Mesodermal cell (in vitro differentiated cells): ENCODE measurements at regions not wholly inside any gene's neighbourhood (a gene's known extent, or its start where the extent isn't known, plus 50 kb on each side); places are given as distances from the start of the nearest gene placed in this dataset.

ENCODE experiments used
- H3K27ac ChIP-seq: 2 replicates; pipeline ENCODE4 v1.7.0; 2013; ENCODE audit warnings: mild to moderate bottlenecking, low read depth, low read length, moderate library complexity; ENCODE audit not compliant: severe bottlenecking
- H3K36me3 ChIP-seq: 2 replicates; pipeline ENCODE4 v1.7.1; 2013; ENCODE audit warnings: mild to moderate bottlenecking, low read length, moderate library complexity; ENCODE audit not compliant: control insufficient read depth, insufficient read depth
- H3K4me1 ChIP-seq: one replicate; pipeline ENCODE4 v1.7.1; 2013; ENCODE audit warnings: mild to moderate bottlenecking, low read length; ENCODE audit not compliant: insufficient read depth, control insufficient read depth, poor library complexity, severe bottlenecking
- H3K4me3 ChIP-seq: 2 replicates; pipeline ENCODE4 v1.7.0; 2013; ENCODE audit warnings: low read length, control low read depth, mild to moderate bottlenecking; ENCODE audit not compliant: insufficient read depth, poor library complexity, severe bottlenecking; ENCODE audit errors: extremely low read depth
- H3K9me3 ChIP-seq: 2 replicates; pipeline ENCODE4 v1.7.1; 2013; ENCODE audit warnings: mild to moderate bottlenecking, low read length, moderate library complexity; ENCODE audit not compliant: control insufficient read depth
- WGBS, 2 experiments: methylation state at CpG; one replicate each; pipeline ENCODE4 v1.1.5; 2013; ENCODE audit warnings: missing lambda C conversion rate in 2 of 2; ENCODE audit not compliant: insufficient coverage in 2 of 2; 5-methylcytosine and 5-hydroxymethylcytosine counted together

GRCh38 chr21:35335951-35336446, 286.9 kb upstream of the RUNX1 start:
- H3K27ac ChIP-seq: no peak overlapping the region
- H3K4me3 ChIP-seq: no peak overlapping the region
- 83 to 92% methylated on average over 2 of the region's 3 CpGs for WGBS, 2 experiments
- H3K9me3 ChIP-seq: peaks cover 5% of the 10 kb centered on the region
- no peaks in the 10 kb centered on the region for H3K36me3 ChIP-seq
- H3K4me1 ChIP-seq: no peaks in the 10 kb centered on the region

GRCh38 chr21:35333831-35334618, 284.9 kb upstream of the RUNX1 start:
- WGBS, 2 experiments: 89 to 96% methylated on average over 7 to 8 of the region's 9 CpGs
- H3K9me3 ChIP-seq: peaks cover 5% of the 10 kb centered on the region
- no peak overlapping the region for H3K4me3 ChIP-seq
- no peaks in the 10 kb centered on the region for H3K4me1 ChIP-seq
- no peaks in the 10 kb centered on the region for H3K36me3 ChIP-seq
- no peak overlapping the region for H3K27ac ChIP-seq

GRCh38 chr21:35332841-35333426, 283.8 kb upstream of the RUNX1 start:
- Histone ChIP-seq H3K27ac (no peak overlapping the region), H3K4me3 (no peak overlapping the region), H3K4me1 (no peaks in the 10 kb centered on the region), H3K9me3 (peaks cover 4% of the 10 kb centered on the region), H3K36me3 (no peaks in the 10 kb centered on the region)
- 90% methylated on average over 2 of the region's 5 CpGs; no CpG with 5 or more reads in 1 of the 2 experiments for WGBS, 2 experiments

- 89 to 93% methylated on average over 3 of the region's 4 CpGs for WGBS, 2 experiments
- Histone ChIP-seq H3K4me3 (no peak overlapping the region), H3K27ac (no peak overlapping the region), H3K4me1 (peaks cover 5% of the 10 kb centered on the region), H3K36me3 (no peaks in the 10 kb centered on the region), H3K9me3 (no peaks in the 10 kb centered on the region)
These were observed 281.0 kb upstream of the RUNX1 start for GRCh38 chr21:35329940-35330660.

- WGBS, 2 experiments: 85 to 90% methylated on average over 5 of the region's 6 CpGs
These were observed 279.9 kb upstream of the RUNX1 start for GRCh38 chr21:35328856-35329455.

GRCh38 chr21:35326677-35327076, 277.6 kb upstream of the RUNX1 start:
- H3K9me3 ChIP-seq: no peaks in the 10 kb centered on the region
- H3K4me1 ChIP-seq: peaks cover 22% of the 10 kb centered on the region
- no peak overlapping the region for H3K4me3 ChIP-seq
- H3K27ac ChIP-seq: no peak overlapping the region
- WGBS, 2 experiments: 88 to 100% methylated on average over 2 of the region's 2 CpGs
- no peaks in the 10 kb centered on the region for H3K36me3 ChIP-seq

More at GRCh38 chr21:35328856-35329455, 279.9 kb upstream of the RUNX1 start:
- Histone ChIP-seq H3K9me3 (no peaks in the 10 kb centered on the region), H3K36me3 (no peaks in the 10 kb centered on the region), H3K4me3 (no peak overlapping the region), H3K27ac (no peak overlapping the region), H3K4me1 (peaks cover 16% of the 10 kb centered on the region)

GRCh38 chr21:35325953-35326352, 276.9 kb upstream of the RUNX1 start:
- Histone ChIP-seq H3K4me3 (no peak overlapping the region), H3K27ac (no peak overlapping the region), H3K36me3 (no peaks in the 10 kb centered on the region), H3K9me3 (no peaks in the 10 kb centered on the region), H3K4me1 (peaks cover 22% of the 10 kb centered on the region)
- WGBS, 2 experiments: 88% methylated on average over 1 of the region's 2 CpGs; no CpG with 5 or more reads in 1 of the 2 experiments

GRCh38 chr21:35324372-35325220, 275.5 kb upstream of the RUNX1 start:
- WGBS, 2 experiments: 90 to 91% methylated on average over 10 to 12 of the region's 14 CpGs
- Histone ChIP-seq H3K27ac (peak overlapping the region; percentile 86), H3K36me3 (no peaks in the 10 kb centered on the region), H3K4me1 (peaks cover 25% of the 10 kb centered on the region), H3K4me3 (no peak overlapping the region), H3K9me3 (no peaks in the 10 kb centered on the region)

- no peaks in the 10 kb centered on the region for H3K9me3 ChIP-seq
- no peak overlapping the region for H3K4me3 ChIP-seq
- H3K4me1 ChIP-seq: peaks cover 26% of the 10 kb centered on the region
- H3K27ac ChIP-seq: peak overlapping the region; percentile 86
- H3K36me3 ChIP-seq: no peaks in the 10 kb centered on the region
- 90 to 95% methylated on average over 9 of the region's 9 CpGs for WGBS, 2 experiments
These were observed 274.8 kb upstream of the RUNX1 start for GRCh38 chr21:35323947-35324346.
